ENCODE measurements at regions not wholly inside any gene's neighbourhood (a gene's known extent, or its start where the extent isn't known, plus 50 kb on each side); places are given as distances from the start of the nearest gene placed in this dataset.

- TF ChIP-seq CTCF (IDR thresholded peaks at IDR 0.05) (no peak), NRF1 (IDR thresholded peaks at IDR 0.05; ENCODE audit: low read depth, low read length) (no peak), POLR2AphosphoS5 (IDR thresholded peaks at IDR 0.05; ENCODE audit: low read depth, low read length) (no peak), RCOR1 (IDR thresholded peaks at IDR 0.05; ENCODE audit: low read length) (no peak), FOXJ3 (CRISPR knock-in tag; IDR thresholded peaks at IDR 0.05) (no peak), TCF12 (IDR thresholded peaks at IDR 0.05) (peak; percentile 53), MAX (IDR thresholded peaks at IDR 0.05; ENCODE audit: low read depth) (no peak), SIN3A (IDR thresholded peaks at IDR 0.05; ENCODE audit: borderline replicate concordance, low read depth, low read length) (no peak), SMC3 (IDR thresholded peaks at IDR 0.05; ENCODE audit: low read depth, low read length) (no peak), EZH2phosphoT487 (IDR thresholded peaks at IDR 0.05; ENCODE audit: borderline replicate concordance, low read depth) (no peak), RAD21 (IDR thresholded peaks at IDR 0.05; ENCODE audit: low read length) (no peak), RFX5 (IDR thresholded peaks at IDR 0.05; ENCODE audit: low read length) (no peak)
Observed at GRCh38 chr1:214847071-214847810, 235.3 kb upstream of the KCNK2 start.

All from SK-N-SH (cell line).